ENCODE measurements at regions not wholly inside any gene's neighbourhood (a gene's known extent, or its start where the extent isn't known, plus 50 kb on each side); places are given as distances from the start of the nearest gene placed in this dataset.
A peak's percentile ranks its signal among the peaks of the same experiment; 100 is the strongest.

- in situ Hi-C loops (cut with MboI; ENCODE audit: low pct_unique_long_range_greater_than_20kb in 2 of 9, low sequenced_read_pairs in 9 of 9, unreplicated experiment in 9 of 9) = loop anchor here in 2 of 9 experiments (25.0 kb wide), 1 partner anchor 288 kb away; no protein-coding TSS in a partner anchor
- Histone ChIP-seq H3K27ac (no peak overlapping the region), H3K4me3 (no peak overlapping the region), H3K4me1 (replicated peaks in 1 of 2) (no peaks in the 10 kb centered on the region)
- WGBS, 10 experiments = 40 to 96% (median 73%) methylated on average over 1 to 4 of the region's 4 CpGs; no CpG with 5 or more reads in 2 of the 10 experiments
- ATAC-seq (replicated peaks in 6 of 8) = no peak
These were observed 260.9 kb downstream of the FIGN start for GRCh38 chr2:163474889-163475288.

- Histone ChIP-seq H3K4me1 (replicated peaks in 1 of 2) (no peaks in the 10 kb centered on the region), H3K4me3 (no peak overlapping the region), H3K27ac (no peak overlapping the region)
- 63 to 94% (median 83%) methylated on average over 2 to 4 of the region's 4 CpGs; no CpG with 5 or more reads in 1 of the 10 experiments for WGBS, 10 experiments
- ATAC-seq (replicated peaks in 6 of 8) = no peak
- in situ Hi-C loops (cut with MboI; ENCODE audit: low pct_unique_long_range_greater_than_20kb in 2 of 9, low sequenced_read_pairs in 9 of 9, unreplicated experiment in 9 of 9) = loop anchor here in 2 of 9 experiments (25.0 kb wide), 1 partner anchor 287 kb away; no protein-coding TSS in a partner anchor
These were observed 261.5 kb downstream of the FIGN start for GRCh38 chr2:163474319-163474744.

- in situ Hi-C loops (cut with MboI; ENCODE audit: low pct_unique_long_range_greater_than_20kb in 2 of 9, low sequenced_read_pairs in 9 of 9, unreplicated experiment in 9 of 9) = loop anchor here in 2 of 9 experiments (25.0 kb wide), 1 partner anchor 285 kb away; no protein-coding TSS in a partner anchor
- peak in 3 of 8 experiments; percentile 20 to 54 (median 24) for ATAC-seq (replicated peaks in 6 of 8)
- Histone ChIP-seq H3K4me3 (no peak overlapping the region), H3K27ac (no peak overlapping the region), H3K4me1 (replicated peaks in 1 of 2) (peaks cover 0 to 5% of the 10 kb centered on the region in 2 donors)
- 0 to 83% (median 34%) methylated on average over 1 of the region's 1 CpG; no CpG with 5 or more reads in 4 of the 10 experiments for WGBS, 10 experiments
These were observed 263.9 kb downstream of the FIGN start for GRCh38 chr2:163471947-163472346.

GRCh38 chr2:163469561-163469962, 266.2 kb downstream of the FIGN start:
- in situ Hi-C loops (cut with MboI; ENCODE audit: low pct_unique_long_range_greater_than_20kb in 2 of 9, low sequenced_read_pairs in 9 of 9, unreplicated experiment in 9 of 9) = loop anchor here in 2 of 9 experiments (25.0 kb wide), 1 partner anchor 282 kb away; no protein-coding TSS in a partner anchor
- no peak overlapping the region for H3K4me3 ChIP-seq
- H3K4me1 ChIP-seq (replicated peaks in 1 of 2) = peaks cover 6 to 18% of the 10 kb centered on the region in 2 donors
- no peak overlapping the region for H3K27ac ChIP-seq
- peak in 1 of 8 experiments; percentile 50 for ATAC-seq (replicated peaks in 6 of 8)
- 6 to 67% (median 39%) methylated on average over 1 to 3 of the region's 3 CpGs; no CpG with 5 or more reads in 1 of the 10 experiments for WGBS, 10 experiments

- H3K4me1 ChIP-seq (replicated peaks in 1 of 2) = peaks cover 6 to 31% of the 10 kb centered on the region in 2 donors
- no peak overlapping the region for H3K4me3 ChIP-seq
- ATAC-seq (replicated peaks in 6 of 8) = peak in 2 of 8 experiments; percentile 74 to 77
- H3K27ac ChIP-seq = no peak overlapping the region
- in situ Hi-C loops (cut with MboI; ENCODE audit: low pct_unique_long_range_greater_than_20kb in 2 of 9, low sequenced_read_pairs in 9 of 9, unreplicated experiment in 9 of 9) = loop anchor here in 2 of 9 experiments (25.0 kb wide), 1 partner anchor 280 kb away; no protein-coding TSS in a partner anchor
- WGBS, 10 experiments = 0 to 87% (median 66%) methylated on average over 1 to 10 of the region's 10 CpGs; no CpG with 5 or more reads in 2 of the 10 experiments
These were observed 268.6 kb downstream of the FIGN start for GRCh38 chr2:163467251-163467630.

- Histone ChIP-seq H3K4me1 (replicated peaks in 1 of 2) (peaks cover 6 to 31% of the 10 kb centered on the region in 2 donors), H3K4me3 (no peak overlapping the region), H3K27ac (no peak overlapping the region)
- in situ Hi-C loops (cut with MboI; ENCODE audit: low pct_unique_long_range_greater_than_20kb in 2 of 9, low sequenced_read_pairs in 9 of 9, unreplicated experiment in 9 of 9) = loop anchor here in 2 of 9 experiments (25.0 kb wide), 1 partner anchor 279 kb away; no protein-coding TSS in a partner anchor
- ATAC-seq (replicated peaks in 6 of 8) = peak in 2 of 8 experiments; percentile 22 to 61
- WGBS, 10 experiments = 54 to 86% (median 74%) methylated on average over 3 to 9 of the region's 11 CpGs
These were observed 269.2 kb downstream of the FIGN start for GRCh38 chr2:163466331-163467250.

GRCh38 chr2:163465440-163465839, 270.4 kb downstream of the FIGN start:
- ATAC-seq (replicated peaks in 6 of 8) = peak in 6 of 8 experiments; percentile 41 to 91 (median 82)
- Histone ChIP-seq H3K4me1 (replicated peaks in 1 of 2) (peaks cover 6 to 31% of the 10 kb centered on the region in 2 donors), H3K27ac (no peak overlapping the region), H3K4me3 (no peak overlapping the region)
- in situ Hi-C loops (cut with MboI; ENCODE audit: low pct_unique_long_range_greater_than_20kb in 2 of 9, low sequenced_read_pairs in 9 of 9, unreplicated experiment in 9 of 9) = loop anchor here in 2 of 9 experiments (25.0 kb wide), 1 partner anchor 278 kb away; no protein-coding TSS in a partner anchor
- WGBS, 10 experiments = 0 to 57% (median 39%) methylated on average over 1 to 2 of the region's 2 CpGs; no CpG with 5 or more reads in 2 of the 10 experiments

- Histone ChIP-seq H3K27ac (no peak overlapping the region), H3K4me3 (no peak overlapping the region), H3K4me1 (replicated peaks in 1 of 2) (peaks cover 6 to 31% of the 10 kb centered on the region in 2 donors)
- WGBS, 10 experiments = 42 to 100% (median 60%) methylated on average over 1 to 3 of the region's 3 CpGs; no CpG with 5 or more reads in 4 of the 10 experiments
- in situ Hi-C loops (cut with MboI; ENCODE audit: low pct_unique_long_range_greater_than_20kb in 2 of 9, low sequenced_read_pairs in 9 of 9, unreplicated experiment in 9 of 9) = loop anchor here in 2 of 9 experiments (25.0 kb wide), 1 partner anchor 276 kb away; no protein-coding TSS in a partner anchor
- ATAC-seq (replicated peaks in 6 of 8) = peak in 5 of 8 experiments; percentile 44 to 78 (median 54)
These were observed 272.4 kb downstream of the FIGN start for GRCh38 chr2:163463411-163463810.

- Histone ChIP-seq H3K27ac (peak overlapping the region in 1 of 2 donors; percentile 12), H3K4me1 (replicated peaks in 1 of 2) (peaks cover 6 to 31% of the 10 kb centered on the region in 2 donors), H3K4me3 (no peak overlapping the region)
- WGBS, 10 experiments = 61 to 100% (median 93%) methylated on average over 2 to 5 of the region's 5 CpGs
- peak in 1 of 8 experiments; percentile 19 for ATAC-seq (replicated peaks in 6 of 8)
- in situ Hi-C loops (cut with MboI; ENCODE audit: low pct_unique_long_range_greater_than_20kb in 2 of 9, low sequenced_read_pairs in 9 of 9, unreplicated experiment in 9 of 9) = loop anchor here in 2 of 9 experiments (25.0 kb wide), 1 partner anchor 276 kb away; no protein-coding TSS in a partner anchor
These were observed 272.8 kb downstream of the FIGN start for GRCh38 chr2:163462993-163463392.

GRCh38 chr2:163459986-163460385, 275.8 kb downstream of the FIGN start:
- no peak overlapping the region for H3K27ac ChIP-seq
- ATAC-seq (replicated peaks in 6 of 8) = no peak
- in situ Hi-C loops (cut with MboI; ENCODE audit: low pct_unique_long_range_greater_than_20kb in 2 of 9, low sequenced_read_pairs in 9 of 9, unreplicated experiment in 9 of 9) = loop anchor here in 2 of 9 experiments (25.0 kb wide), 1 partner anchor 273 kb away; no protein-coding TSS in a partner anchor
- 50 to 100% (median 88%) methylated on average over 1 to 3 of the region's 9 CpGs; no CpG with 5 or more reads in 6 of the 10 experiments for WGBS, 10 experiments
- H3K4me1 ChIP-seq (replicated peaks in 1 of 2) = peaks cover 0 to 18% of the 10 kb centered on the region in 2 donors
- no peak overlapping the region for H3K4me3 ChIP-seq

GRCh38 chr2:163456953-163457743, 278.7 kb downstream of the FIGN start:
- Histone ChIP-seq H3K4me3 (no peak overlapping the region), H3K27ac (no peak overlapping the region), H3K4me1 (replicated peaks in 1 of 2) (peaks cover 0 to 5% of the 10 kb centered on the region in 2 donors)
- WGBS, 10 experiments = 11 to 100% (median 68%) methylated on average over 1 to 3 of the region's 3 CpGs; no CpG with 5 or more reads in 3 of the 10 experiments
- ATAC-seq (replicated peaks in 6 of 8) = peak in 5 of 8 experiments; percentile 43 to 82 (median 60)
- in situ Hi-C loops (cut with MboI; ENCODE audit: low pct_unique_long_range_greater_than_20kb in 2 of 9, low sequenced_read_pairs in 9 of 9, unreplicated experiment in 9 of 9) = loop anchor here in 2 of 9 experiments (25.0 kb wide), 1 partner anchor 270 kb away; no protein-coding TSS in a partner anchor

- in situ Hi-C loops (cut with MboI; ENCODE audit: low pct_unique_long_range_greater_than_20kb in 2 of 9, low sequenced_read_pairs in 9 of 9, unreplicated experiment in 9 of 9) = loop anchor here in 2 of 9 experiments (25.0 kb wide), 1 partner anchor 269 kb away; no protein-coding TSS in a partner anchor
- Histone ChIP-seq H3K4me1 (replicated peaks in 1 of 2) (peaks cover 0 to 5% of the 10 kb centered on the region in 2 donors), H3K27ac (no peak overlapping the region), H3K4me3 (no peak overlapping the region)
- ATAC-seq (replicated peaks in 6 of 8) = no peak
These were observed 280.0 kb downstream of the FIGN start for GRCh38 chr2:163455815-163456214.
